ENCODE measurements at regions not wholly inside any gene's neighbourhood (a gene's known extent, or its start where the extent isn't known, plus 50 kb on each side); places are given as distances from the start of the nearest gene placed in this dataset.
A peak's percentile ranks its signal among the peaks of the same experiment; 100 is the strongest.
"Not testable (repeated sequence)": the region's sequence is repeated elsewhere in the genome, so short reads cannot be mapped to it uniquely, and the experiment has no call there.

- no peak for ATAC-seq
- DNase-seq, result no peak
- intact Hi-C loops (cut with micrococcal nuclease), result no loop called here
Observed at GRCh38 chr1:184170719-184171118, 119.2 kb downstream of the TSEN15 start.

- DNase-seq (no peak), ATAC-seq (no peak)
- intact Hi-C loops (cut with micrococcal nuclease), result no loop called here
Observed at GRCh38 chr1:184176058-184176457, 124.5 kb downstream of the TSEN15 start.

DNA sequence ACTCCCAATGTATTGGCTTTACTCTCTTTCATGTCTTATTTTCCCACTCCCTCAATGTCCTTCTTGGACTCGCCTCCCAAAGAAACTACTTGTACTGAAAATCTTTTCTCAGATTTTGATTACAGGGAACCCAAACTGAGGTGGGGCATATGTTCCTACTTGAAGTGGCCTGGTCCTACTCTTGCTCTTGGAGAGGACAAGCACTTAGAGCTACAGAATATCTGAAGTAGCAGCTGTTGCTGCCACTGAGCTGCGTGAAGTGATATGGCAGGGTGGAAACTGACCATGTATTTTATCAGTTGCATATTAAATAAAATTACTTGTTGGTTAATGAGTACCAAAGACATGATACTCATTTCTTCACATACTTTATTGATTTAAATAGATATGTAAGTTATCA lies 129.5 kb downstream of the TSEN15 start:
- no peak for ATAC-seq
- DNase-seq, result no peak
- intact Hi-C loops (cut with micrococcal nuclease), result no loop called here

DNA sequence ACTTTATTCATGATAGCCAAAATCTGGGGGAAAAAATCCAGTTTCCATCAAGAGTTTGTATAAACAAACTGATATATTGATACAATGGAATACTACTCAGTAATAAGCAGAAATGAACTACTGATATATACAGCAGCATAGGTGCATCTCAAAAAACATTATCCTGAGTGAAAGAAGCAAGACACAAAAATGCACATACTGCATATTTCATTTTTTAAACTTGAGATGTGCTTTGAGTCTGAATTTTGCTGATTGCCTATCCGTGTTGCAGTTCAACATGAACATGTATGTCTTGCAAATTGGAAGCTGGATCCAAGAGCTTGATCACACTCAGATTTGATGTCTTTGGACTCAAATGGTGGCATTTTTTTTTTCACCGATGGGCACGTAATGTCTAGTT lies 132.4 kb downstream of the TSEN15 start:
- ATAC-seq (no peak), DNase-seq (no peak)
- intact Hi-C loops (cut with micrococcal nuclease), result no loop called here

GRCh38 chr1:184184614-184185013 lies 133.1 kb downstream of the TSEN15 start:
- ATAC-seq; intact Hi-C loops (cut with micrococcal nuclease); DNase-seq: not testable (repeated sequence)

GRCh38 chr1:184185347-184185746 lies 133.8 kb downstream of the TSEN15 start:
- no peak for ATAC-seq
- intact Hi-C loops (cut with micrococcal nuclease), result no loop called here
- DNase-seq, result no peak

DNA sequence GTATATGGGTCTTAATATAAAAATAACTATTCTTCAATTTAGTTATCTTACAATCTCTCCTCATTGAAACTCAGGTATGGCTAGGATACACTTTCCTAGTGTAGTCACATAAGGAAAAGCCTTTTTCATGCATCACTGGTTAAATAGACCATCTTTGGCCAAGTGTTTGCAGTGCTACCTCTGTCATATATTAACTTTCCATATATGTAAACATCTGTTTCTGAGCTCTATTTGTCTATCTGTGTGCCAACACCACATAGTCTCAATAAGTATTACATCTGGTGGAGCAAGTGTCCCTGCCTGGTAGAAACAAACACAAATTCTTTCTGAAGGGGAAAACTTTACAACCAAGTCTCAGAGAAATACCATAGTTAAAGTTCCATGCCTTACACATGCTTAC lies 134.6 kb downstream of the TSEN15 start:
- ATAC-seq (no peak), DNase-seq (no peak)
- intact Hi-C loops (cut with micrococcal nuclease), result no loop called here

DNA sequence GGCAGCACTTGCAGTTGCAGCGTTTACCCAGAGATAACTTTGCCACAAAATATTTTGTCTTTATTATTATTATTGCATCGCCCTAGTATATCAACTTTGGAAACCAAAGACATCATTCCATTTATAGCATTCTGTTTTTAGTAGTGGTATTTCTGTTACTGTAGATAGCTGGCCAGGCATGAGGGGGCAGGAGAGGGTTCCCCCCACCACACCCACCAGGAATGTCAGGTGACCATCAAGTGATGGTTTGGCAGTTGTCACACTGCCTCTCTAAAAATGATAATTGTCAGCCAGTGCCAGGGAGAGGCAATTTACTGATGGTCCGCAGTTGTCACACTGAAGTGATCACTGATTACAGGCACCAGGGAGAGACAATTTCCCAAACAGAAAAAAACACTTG lies 135.6 kb downstream of the TSEN15 start:
- ATAC-seq (peak; percentile 90), DNase-seq (peak; percentile 53)
- intact Hi-C loops (cut with micrococcal nuclease), result no loop called here

GRCh38 chr1:184188037-184188436 lies 136.5 kb downstream of the TSEN15 start:
- intact Hi-C loops (cut with micrococcal nuclease), result no loop called here

GRCh38 chr1:184189361-184189760 lies 137.8 kb downstream of the TSEN15 start:
- intact Hi-C loops (cut with micrococcal nuclease), result no loop called here
- ATAC-seq, result no peak

More at GRCh38 chr1:184188037-184188436, 136.5 kb downstream of the TSEN15 start:
- ATAC-seq (no peak), DNase-seq (no peak)

DNA sequence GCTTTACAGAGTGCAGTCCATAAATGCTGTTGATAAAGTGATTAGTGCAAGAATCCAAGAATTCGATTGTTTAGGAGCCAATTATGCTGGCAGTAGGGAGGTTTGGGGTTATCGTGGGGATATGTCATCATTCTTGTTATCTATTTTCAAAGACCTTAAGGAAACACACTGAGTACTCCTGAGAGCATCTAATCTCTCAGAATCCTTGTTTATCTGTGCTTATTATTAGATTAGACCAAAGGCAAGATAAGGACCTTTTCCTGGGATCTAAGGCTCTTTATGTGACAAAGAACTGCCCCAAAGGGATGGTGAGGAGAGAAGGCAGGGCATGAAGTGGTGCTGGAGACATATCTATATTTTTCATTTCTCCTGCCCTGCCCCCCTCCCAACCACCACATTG lies 139.1 kb downstream of the TSEN15 start:
- DNase-seq (no peak), ATAC-seq (no peak)
- intact Hi-C loops (cut with micrococcal nuclease), result no loop called here

More at GRCh38 chr1:184189361-184189760, 137.8 kb downstream of the TSEN15 start:
- no peak for DNase-seq

DNA sequence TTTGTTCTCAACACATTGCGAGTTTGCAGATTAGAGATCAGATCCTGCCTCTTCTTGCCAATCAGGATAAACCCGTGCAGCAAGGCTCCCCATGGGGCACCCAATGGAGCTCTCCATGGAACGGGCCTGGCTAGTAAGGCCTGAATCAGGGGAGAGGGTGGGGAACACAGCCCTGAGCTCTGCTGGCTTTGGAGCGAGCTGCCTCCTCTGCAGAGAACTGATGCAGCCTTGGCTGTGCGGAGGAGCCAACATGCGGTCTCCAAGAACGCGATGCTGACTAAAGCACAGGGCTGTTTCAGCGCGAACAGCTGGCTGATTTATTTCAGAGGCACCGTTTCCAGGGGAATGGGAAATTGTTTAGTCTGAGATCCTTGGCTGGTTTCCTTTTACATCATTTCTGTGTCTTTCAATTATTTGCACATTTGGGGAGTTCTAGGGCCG lies 139.7 kb downstream of the TSEN15 start:
- intact Hi-C loops (cut with micrococcal nuclease), result no loop called here
- ATAC-seq, result peak; percentile 73
- peak; percentile 69 for DNase-seq

GRCh38 chr1:184192796-184193195 lies 141.3 kb downstream of the TSEN15 start:
- no peak for ATAC-seq
- DNase-seq, result no peak
- intact Hi-C loops (cut with micrococcal nuclease), result no loop called here

GRCh38 chr1:184193451-184193850 lies 141.9 kb downstream of the TSEN15 start:
- ATAC-seq (peak; percentile 92), DNase-seq (peak; percentile 85)
- intact Hi-C loops (cut with micrococcal nuclease), result no loop called here

GRCh38 chr1:184194236-184194635 lies 142.7 kb downstream of the TSEN15 start:
- intact Hi-C loops (cut with micrococcal nuclease), result no loop called here
- no peak for DNase-seq
- no peak for ATAC-seq

- DNase-seq; intact Hi-C loops (cut with micrococcal nuclease); ATAC-seq: not testable (repeated sequence)
Observed at GRCh38 chr1:184195722-184196121, 144.2 kb downstream of the TSEN15 start.

- ATAC-seq (no peak), DNase-seq (no peak)
- intact Hi-C loops (cut with micrococcal nuclease), result no loop called here
Observed at GRCh38 chr1:184197831-184198230, 146.3 kb downstream of the TSEN15 start.

- intact Hi-C loops (cut with micrococcal nuclease), result no loop called here
- ATAC-seq, result no peak
- DNase-seq, result no peak
Observed at GRCh38 chr1:184199036-184199435, 147.5 kb downstream of the TSEN15 start.

GRCh38 chr1:184199438-184200085 lies 148.0 kb downstream of the TSEN15 start:
- intact Hi-C loops (cut with micrococcal nuclease), result no loop called here
- DNase-seq, result no peak

GRCh38 chr1:184208622-184209021 lies 157.1 kb downstream of the TSEN15 start:
- DNase-seq, result no peak
- intact Hi-C loops (cut with micrococcal nuclease), result no loop called here
- ATAC-seq, result no peak

More at GRCh38 chr1:184199438-184200085, 148.0 kb downstream of the TSEN15 start:
- no peak for ATAC-seq

DNA sequence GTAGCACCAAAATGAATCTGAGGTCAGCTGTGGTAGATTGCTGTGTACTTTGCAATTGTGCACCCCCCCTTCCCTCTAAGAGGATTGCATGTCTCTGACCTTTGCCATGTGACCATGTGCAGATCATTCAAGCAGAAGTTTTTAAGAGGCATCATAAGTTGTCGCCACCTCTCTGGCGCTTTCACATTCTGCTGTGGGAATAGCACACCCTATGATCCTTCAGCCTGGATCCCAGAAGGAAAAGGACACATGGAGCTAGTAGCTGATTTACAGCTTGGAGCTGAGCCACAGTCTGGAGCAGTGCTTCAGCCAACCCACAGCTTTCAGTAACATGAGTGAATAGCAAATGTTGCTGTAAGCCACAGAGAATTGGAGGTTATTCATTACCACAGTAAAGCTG lies 158.5 kb downstream of the TSEN15 start:
- DNase-seq (peak; percentile 33), ATAC-seq (peak; percentile 82)
- intact Hi-C loops (cut with micrococcal nuclease), result no loop called here
